Skeletal muscle satellite cell (primary cell): ENCODE measurements at regions not wholly inside any gene's neighbourhood (a gene's known extent, or its start where the extent isn't known, plus 50 kb on each side); places are given as distances from the start of the nearest gene placed in this dataset. TPM values are rescaled to one million over a fixed set of nuclear protein-coding genes. Genes with fewer than 3 reads are reported as not detected.

Experiments used
- H3K27me3 ChIP-seq: 2 replicates; pipeline ENCODE4 v1.7.0; 2013; ENCODE audit warnings: low read length; ENCODE audit not compliant: control insufficient read depth, insufficient read depth
- H3K36me3 ChIP-seq: 2 replicates; pipeline ENCODE4 v1.7.0; 2013; ENCODE audit warnings: mild to moderate bottlenecking, control low read depth, low read length; ENCODE audit not compliant: insufficient read depth
- H3K4me1 ChIP-seq: 2 replicates; pipeline ENCODE4 v1.7.0; 2013; ENCODE audit warnings: low read length; ENCODE audit not compliant: control insufficient read depth, insufficient read depth
- H3K4me2 ChIP-seq: 2 replicates; pipeline ENCODE4 v1.7.0; 2013; ENCODE audit warnings: mild to moderate bottlenecking, low read length
- H3K4me3 ChIP-seq: 2 replicates; pipeline ENCODE4 v1.7.0; 2013; ENCODE audit warnings: low read length
- H3K9ac ChIP-seq: 2 replicates; pipeline ENCODE4 v1.7.0; 2013; ENCODE audit warnings: mild to moderate bottlenecking, low read depth, low read length, moderate library complexity
- H3K9me3 ChIP-seq: replicated peaks from 2 replicates; pipeline ENCODE4 v1.7.0; 2013; ENCODE audit warnings: mild to moderate bottlenecking, control low read depth, low read length
- small RNA-seq: library from RNA; depleted of rRNA; stranded (forward); fragments of <200 nt; gene quantifications from one replicate; pipeline ENCODE3, GENCODE V24; 2012

GRCh38 chr10:29685506-29685905 lies 50.7 kb upstream of the SVIL start:
- Histone ChIP-seq H3K4me3 (no peak overlapping the region), H3K4me1 (peaks cover 18% of the 10 kb centered on the region), H3K4me2 (no peak overlapping the region), H3K36me3 (no peaks in the 10 kb centered on the region), H3K9me3 (no peaks in the 10 kb centered on the region), H3K27me3 (no peaks in the 10 kb centered on the region), H3K9ac (no peak overlapping the region)

Small RNA genes in the stretch of these regions (small RNA-seq; reads per million reads assigned to genes)
- gene CKS1BP2 (not detected), gene RNU6-908P (not detected)
